ENCODE measurements at regions not wholly inside any gene's neighbourhood (a gene's known extent, or its start where the extent isn't known, plus 50 kb on each side); places are given as distances from the start of the nearest gene placed in this dataset.
A peak's percentile ranks its signal among the peaks of the same experiment; 100 is the strongest.

DNA sequence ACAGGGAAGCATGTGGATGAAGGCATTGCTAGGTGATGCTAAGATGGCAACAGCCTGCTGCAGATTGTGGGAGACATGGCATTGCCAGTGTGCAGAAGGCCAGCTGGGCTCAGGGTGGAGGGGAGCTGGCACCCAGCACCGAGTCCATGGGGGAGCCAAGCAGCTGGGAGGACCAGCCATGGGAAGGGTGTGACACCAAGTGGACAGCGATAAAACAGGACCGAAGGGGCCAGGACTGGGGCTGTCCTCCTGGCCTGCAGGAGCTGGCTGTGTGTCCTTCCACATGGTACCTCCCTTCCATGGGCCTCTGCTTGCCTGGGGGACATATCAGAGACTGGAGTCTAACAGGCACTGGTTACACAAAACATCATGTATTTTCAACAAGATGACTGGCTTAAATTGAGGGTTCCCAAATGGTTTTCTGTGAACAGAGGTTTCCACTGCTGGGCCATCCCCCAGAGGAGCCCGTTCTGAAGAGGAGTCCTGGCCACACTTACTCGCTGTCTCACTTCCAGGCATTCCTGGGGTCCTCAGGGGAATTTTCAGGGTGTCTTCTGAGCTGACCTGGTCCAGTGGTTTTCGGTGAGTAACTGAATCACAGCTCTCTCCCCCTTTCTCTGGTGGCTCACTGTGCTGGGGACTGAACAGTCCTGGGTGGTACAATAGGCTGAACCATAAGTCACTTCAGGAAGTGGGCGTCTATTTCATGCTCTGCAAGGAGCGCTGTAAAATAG lies 60.4 kb upstream of the TNP1 start:
- Histone ChIP-seq H3K9me3 (no peaks in the 10 kb centered on the region), H3K4me1 (no peaks in the 10 kb centered on the region), H3K27ac (no peak overlapping the region), H3K27me3 (no peaks in the 10 kb centered on the region), H3K36me3 (no peaks in the 10 kb centered on the region), H3K4me3 (no peak overlapping the region)
- 84 to 95% (median 91%) methylated on average over 8 of the region's 8 CpGs for WGBS, 5 donors
- intact Hi-C loops (cut with DNase I; ENCODE audit: low total_unique reads), result no loop called here
- TF ChIP-seq POLR2A (IDR thresholded peaks at IDR 0.05) (no peak), POLR2AphosphoS5 (IDR thresholded peaks at IDR 0.05) (no peak), EP300 (IDR thresholded peaks at IDR 0.05) (no peak)
- TF ChIP-seq, protein P1, sequence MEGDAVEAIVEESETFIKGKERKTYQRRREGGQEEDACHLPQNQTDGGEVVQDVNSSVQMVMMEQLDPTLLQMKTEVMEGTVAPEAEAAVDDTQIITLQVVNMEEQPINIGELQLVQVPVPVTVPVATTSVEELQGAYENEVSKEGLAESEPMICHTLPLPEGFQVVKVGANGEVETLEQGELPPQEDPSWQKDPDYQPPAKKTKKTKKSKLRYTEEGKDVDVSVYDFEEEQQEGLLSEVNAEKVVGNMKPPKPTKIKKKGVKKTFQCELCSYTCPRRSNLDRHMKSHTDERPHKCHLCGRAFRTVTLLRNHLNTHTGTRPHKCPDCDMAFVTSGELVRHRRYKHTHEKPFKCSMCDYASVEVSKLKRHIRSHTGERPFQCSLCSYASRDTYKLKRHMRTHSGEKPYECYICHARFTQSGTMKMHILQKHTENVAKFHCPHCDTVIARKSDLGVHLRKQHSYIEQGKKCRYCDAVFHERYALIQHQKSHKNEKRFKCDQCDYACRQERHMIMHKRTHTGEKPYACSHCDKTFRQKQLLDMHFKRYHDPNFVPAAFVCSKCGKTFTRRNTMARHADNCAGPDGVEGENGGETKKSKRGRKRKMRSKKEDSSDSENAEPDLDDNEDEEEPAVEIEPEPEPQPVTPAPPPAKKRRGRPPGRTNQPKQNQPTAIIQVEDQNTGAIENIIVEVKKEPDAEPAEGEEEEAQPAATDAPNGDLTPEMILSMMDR (IDR thresholded peaks at IDR 0.05), result no peak
- no peak for DNase-seq

DNA sequence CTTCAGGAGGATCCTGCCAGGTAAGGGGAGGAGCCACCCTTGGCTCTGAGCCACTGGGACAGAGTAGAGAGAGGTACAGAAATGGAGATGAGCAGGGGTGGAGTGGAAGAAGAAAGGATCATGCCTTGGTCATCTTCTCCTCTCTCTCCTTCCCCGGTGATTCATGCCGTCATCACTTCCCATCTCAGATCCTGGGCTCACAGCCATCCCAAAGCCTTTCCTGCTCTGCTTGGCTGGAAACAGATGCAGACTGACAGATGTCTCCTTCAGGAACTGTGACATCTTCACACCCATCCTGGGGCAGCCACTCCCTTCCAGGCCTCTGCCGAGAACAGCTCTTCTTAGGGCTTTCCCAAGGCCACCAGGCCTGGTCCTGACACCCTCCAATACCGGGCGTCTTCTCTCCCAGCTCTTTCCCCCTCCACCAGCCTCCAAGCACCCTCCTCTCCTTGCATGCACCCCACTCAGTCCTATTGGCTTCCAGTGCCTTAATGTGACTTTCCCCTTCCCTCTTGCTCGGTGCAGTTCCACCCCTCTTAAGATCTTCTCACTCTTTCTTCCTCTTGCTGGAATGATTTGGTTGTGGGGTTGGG lies 58.3 kb upstream of the TNP1 start:
- WGBS, 5 donors, result 68 to 92% (median 84%) methylated on average over 6 of the region's 6 CpGs

DNA sequence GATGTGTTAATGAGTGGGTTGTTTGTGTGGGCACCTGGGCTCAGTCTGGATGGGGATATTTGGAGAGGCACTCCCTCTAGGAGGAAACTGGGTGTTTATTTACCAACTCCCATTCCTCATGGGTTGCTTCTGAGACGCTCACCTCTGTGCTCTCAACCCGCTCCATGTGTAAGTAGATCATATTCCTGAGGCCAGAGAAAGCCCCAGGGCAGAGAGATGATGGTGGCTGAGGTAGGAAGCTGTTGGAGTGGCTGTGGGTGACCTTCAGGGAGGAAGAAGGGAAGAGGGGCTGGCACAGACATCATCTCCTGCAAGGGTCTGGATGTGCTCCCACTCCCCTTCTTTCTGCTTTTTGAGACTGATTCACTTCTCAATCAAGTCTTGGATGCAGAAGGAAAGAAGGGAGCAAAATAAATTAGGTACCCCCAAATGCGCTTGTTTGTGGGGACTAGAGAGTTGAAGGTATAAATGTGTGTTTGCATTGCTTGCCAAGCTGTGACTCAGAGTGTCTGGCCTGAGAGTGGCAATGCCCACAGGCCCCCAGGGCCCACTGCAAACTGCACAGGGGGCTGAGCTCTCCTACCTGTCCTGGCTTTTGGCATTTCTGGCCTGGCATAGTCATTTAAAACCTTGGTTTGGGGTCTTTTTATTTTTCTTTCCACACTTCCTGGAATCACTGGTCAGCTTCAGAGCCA lies 57.2 kb upstream of the TNP1 start:
- no peaks in the 10 kb centered on the region for H3K36me3 ChIP-seq
- H3K27me3 ChIP-seq, result no peaks in the 10 kb centered on the region
- no peaks in the 10 kb centered on the region for H3K4me1 ChIP-seq
- 77 to 85% (median 83%) methylated on average over 3 of the region's 3 CpGs for WGBS, 5 donors
- H3K4me3 ChIP-seq, result no peak overlapping the region
- TF ChIP-seq, protein P1 (IDR thresholded peaks at IDR 0.05), result no peak
- TF ChIP-seq POLR2AphosphoS5 (IDR thresholded peaks at IDR 0.05) (no peak), POLR2A (IDR thresholded peaks at IDR 0.05) (no peak), EP300 (IDR thresholded peaks at IDR 0.05) (no peak)
- no peak for DNase-seq
- intact Hi-C loops (cut with DNase I; ENCODE audit: low total_unique reads), result no loop called here
- no peak overlapping the region for H3K27ac ChIP-seq
- H3K9me3 ChIP-seq, result no peaks in the 10 kb centered on the region

More for the DNA sequence above, 58.3 kb upstream of the TNP1 start:
- no peaks in the 10 kb centered on the region for H3K36me3 ChIP-seq
- H3K27ac ChIP-seq, result no peak overlapping the region
- H3K4me1 ChIP-seq, result no peaks in the 10 kb centered on the region
- intact Hi-C loops (cut with DNase I; ENCODE audit: low total_unique reads), result no loop called here
- TF ChIP-seq, protein P1 (IDR thresholded peaks at IDR 0.05), result no peak
- TF ChIP-seq POLR2A (IDR thresholded peaks at IDR 0.05) (no peak), POLR2AphosphoS5 (IDR thresholded peaks at IDR 0.05) (peak in 1 of 3 donors; percentile 4)
- peak in 1 of 2 donors; percentile 36 for DNase-seq
- no peaks in the 10 kb centered on the region for H3K9me3 ChIP-seq
- no peaks in the 10 kb centered on the region for H3K27me3 ChIP-seq
- no peak overlapping the region for H3K4me3 ChIP-seq

DNA sequence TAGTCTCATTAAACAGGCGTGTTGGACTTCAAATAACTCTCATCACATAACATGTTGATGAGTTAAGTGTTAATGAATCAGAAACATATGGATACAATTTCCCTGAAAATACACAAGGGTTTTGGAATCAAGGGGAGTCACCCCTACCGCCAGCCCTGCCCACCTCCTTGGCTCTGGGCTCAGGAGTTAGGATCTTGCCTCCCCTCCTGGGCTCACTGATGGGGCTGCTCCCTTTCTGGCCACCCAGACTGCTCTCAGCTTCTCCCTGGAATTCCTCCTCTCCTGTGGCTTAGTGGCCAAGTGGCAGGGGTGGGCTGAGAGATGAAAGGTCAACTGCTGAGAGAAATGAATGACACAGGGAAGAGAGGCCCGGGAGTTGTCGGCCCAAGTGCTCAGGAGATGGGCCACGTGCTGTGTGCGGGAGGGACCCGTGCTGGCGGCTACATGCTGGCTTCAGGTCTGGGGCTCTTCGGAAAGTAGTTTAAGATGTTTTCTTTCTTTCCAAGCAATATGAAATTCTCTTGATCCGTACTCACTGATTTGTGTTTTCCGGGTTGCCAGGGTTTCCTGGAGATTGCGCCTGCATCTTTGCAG lies 55.8 kb upstream of the TNP1 start:
- H3K36me3 ChIP-seq, result no peaks in the 10 kb centered on the region
- 91 to 95% (median 92%) methylated on average over 12 of the region's 12 CpGs for WGBS, 5 donors

More for the DNA sequence above, 55.8 kb upstream of the TNP1 start:
- TF ChIP-seq POLR2A (IDR thresholded peaks at IDR 0.05) (no peak), EP300 (IDR thresholded peaks at IDR 0.05) (no peak), POLR2AphosphoS5 (IDR thresholded peaks at IDR 0.05) (no peak)
- TF ChIP-seq, protein P1 (IDR thresholded peaks at IDR 0.05), result no peak
- Histone ChIP-seq H3K4me1 (no peaks in the 10 kb centered on the region), H3K27ac (no peak overlapping the region), H3K4me3 (no peak overlapping the region), H3K27me3 (no peaks in the 10 kb centered on the region), H3K9me3 (no peaks in the 10 kb centered on the region)
- DNase-seq, result peak in 1 of 2 donors; percentile 33
- intact Hi-C loops (cut with DNase I; ENCODE audit: low total_unique reads), result no loop called here
